TTC549 (cell line): ENCODE measurements at regions not wholly inside any gene's neighbourhood (a gene's known extent, or its start where the extent isn't known, plus 50 kb on each side); places are given as distances from the start of the nearest gene placed in this dataset.

ENCODE experiments used
- FAIRE-seq: peaks from 2 replicates; lab custom pipeline; 2012; peaks lifted over from hg19 to GRCh38; lab: Jason Lieb, UNC

DNA sequence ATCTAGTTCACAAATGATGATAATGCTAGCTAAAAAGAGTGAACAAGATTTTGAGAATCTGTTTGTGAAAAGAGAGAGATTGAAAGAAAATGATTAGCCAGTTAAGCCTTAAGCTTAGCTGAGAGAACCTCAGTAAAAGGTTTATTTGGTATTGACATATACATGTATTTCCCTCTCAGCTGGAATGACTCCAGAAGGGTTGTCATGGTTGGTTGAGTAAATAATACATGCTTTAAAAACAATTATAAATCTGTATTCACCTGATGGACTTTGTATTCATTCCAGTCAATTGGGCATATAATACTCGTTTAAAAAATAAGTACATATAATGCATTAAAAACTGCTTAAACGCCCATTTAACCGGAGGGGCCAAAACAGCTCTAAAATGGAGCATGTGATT lies 181.4 kb downstream of the GRB14 start:
- FAIRE-seq: no peak

DNA sequence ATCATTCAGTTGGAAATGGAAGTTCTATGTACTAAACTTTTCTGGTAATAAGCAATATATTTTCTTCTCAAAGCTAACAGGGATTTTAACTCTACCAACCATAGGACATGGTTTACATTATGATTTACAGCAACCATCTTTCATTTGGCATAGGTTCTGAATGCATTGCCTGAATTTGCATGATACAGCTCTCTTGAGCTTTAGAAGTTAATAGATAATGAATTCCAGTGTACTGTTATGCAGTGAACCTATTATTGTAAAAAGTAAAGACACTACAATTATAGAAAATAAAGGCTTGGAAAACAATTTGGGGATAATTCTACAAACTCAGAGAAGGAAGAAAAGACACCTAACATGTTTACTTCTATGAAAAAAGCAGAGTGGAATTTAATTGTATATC lies 182.0 kb downstream of the GRB14 start:
- no peak for FAIRE-seq

DNA sequence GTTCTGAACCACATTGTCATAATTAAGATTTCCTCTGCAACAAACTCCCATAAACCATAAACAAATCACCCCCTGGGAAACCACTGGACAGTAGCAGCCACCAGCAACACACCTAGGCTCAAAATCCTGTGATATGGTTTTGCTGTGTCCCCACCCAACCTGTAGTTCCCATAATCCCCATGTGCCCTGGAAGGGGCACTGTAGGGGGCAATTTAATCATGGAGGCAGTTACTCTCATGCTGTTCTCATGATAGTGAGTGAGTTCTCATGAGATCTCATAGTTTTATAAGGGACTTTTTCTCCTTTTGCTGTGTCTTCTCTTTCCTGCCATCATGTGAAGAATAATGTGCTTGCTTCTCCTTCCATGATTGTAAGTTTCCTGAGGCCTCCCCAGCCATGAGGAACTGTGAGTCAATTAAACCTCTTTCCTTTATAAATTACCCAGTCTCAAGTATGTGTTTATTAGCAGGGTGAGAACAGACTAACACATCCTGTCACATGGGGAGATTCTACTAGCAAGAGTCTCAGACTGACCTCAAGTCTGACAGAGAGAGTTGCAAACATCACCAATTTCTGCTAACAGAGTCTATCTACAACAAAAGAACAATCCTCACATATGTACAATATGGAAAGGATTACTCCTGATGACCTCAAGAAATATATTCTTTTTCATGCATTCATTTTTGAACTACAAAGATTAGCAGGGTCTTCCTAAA lies 182.6 kb downstream of the GRB14 start:
- FAIRE-seq: no peak

DNA sequence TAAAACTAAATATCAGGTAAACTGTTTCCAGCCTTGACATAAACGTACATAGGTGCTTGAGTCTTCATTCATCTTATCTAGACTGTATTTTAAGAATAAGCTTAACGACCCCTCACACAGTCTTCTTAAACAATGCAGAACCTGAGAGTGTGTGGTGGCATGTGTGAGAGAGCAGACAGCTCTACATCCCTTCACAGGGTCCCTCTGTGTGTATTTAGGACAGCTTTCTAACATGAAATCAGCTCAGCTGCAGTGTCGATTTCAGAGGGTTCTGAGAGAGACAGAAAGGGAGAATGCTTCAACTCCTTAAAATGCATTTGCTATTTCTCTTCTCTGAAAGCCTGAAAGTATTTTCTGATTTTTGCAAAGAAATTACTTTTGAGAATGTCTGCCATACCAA lies 185.2 kb downstream of the GRB14 start:
- no peak for FAIRE-seq

DNA sequence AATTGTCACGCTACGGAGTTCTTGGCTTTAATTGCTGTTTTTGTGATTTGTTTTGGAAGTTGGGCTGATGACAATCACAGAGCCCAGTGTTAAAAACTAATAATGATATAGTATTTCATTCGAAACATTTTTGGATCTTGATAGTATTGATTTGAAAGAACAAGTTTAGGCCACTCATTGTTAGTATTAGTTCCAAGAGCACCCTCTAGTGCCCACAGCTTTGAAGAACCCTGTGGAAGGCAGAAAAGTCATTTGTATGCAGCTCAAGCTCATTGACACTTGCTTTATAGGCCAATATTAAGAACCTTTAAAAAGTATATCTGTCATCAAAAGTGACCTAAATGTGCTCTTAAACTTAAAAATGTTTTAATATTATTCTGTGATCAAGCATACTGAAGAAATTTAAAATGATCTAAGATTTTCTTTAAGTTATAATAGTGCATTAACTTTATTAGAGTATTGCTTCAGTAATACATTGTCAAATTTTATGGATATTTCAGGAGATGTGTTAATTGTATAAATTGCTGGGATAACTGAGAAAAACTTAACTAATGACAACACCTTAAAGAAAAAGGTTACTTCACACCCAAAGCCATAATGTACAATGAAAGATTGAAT lies 191.0 kb downstream of the GRB14 start:
- peak; percentile 80 for FAIRE-seq

DNA sequence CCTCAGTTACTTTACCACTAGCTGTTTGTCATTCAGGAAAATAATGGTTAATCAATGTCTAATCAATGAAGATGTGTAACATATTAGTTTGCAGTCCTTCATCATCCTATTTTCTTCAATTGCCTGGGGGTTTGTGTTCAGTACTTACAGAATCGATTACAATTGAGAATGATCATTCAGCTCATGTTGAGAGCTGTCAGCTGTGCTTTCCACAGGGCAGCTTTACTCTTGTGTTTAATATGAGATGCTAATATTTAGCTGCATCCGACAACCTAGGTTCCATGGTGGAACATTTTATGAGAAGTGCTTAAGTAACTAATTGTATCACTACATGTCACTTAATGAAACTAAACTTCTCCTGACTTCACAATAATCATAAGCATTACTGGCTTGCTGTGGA lies 191.9 kb downstream of the GRB14 start:
- no peak for FAIRE-seq

DNA sequence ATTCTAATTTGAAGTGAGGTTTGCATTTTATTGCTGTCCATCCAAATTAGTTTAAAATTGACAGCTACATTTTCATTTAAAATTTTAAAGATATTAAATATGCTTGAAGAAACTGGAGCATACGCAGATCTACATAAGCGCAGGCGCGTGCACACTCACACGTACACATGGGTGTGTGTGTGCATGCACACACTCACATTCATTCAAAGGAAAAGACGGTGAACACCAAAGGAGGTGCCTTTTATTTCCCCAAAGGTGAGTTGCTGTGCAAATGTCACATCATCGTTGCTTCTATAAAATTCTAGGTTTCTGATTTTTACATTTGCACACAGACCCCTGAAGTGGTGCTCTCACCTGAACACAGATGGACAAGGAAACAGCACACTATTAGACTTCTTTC lies 194.2 kb downstream of the GRB14 start:
- no peak for FAIRE-seq

DNA sequence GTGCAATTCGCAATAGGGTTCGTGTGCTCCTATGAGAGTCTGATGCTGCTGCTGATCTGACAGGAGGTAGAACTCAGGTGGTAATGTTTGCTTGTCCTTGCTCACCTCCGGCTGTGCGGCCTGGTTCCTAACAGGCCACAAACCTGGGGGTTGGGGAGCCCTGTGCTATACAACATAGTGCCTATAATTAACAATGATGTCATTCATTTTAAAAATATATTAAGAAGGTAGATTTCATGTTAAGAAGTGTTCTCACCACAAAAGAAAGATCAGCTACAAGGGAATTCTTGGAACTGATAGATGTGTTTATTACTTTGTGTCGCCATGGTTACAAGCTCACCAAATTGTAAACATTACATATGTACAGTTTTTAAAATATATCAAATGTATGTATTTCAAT lies 200.5 kb downstream of the GRB14 start:
- no peak for FAIRE-seq

DNA sequence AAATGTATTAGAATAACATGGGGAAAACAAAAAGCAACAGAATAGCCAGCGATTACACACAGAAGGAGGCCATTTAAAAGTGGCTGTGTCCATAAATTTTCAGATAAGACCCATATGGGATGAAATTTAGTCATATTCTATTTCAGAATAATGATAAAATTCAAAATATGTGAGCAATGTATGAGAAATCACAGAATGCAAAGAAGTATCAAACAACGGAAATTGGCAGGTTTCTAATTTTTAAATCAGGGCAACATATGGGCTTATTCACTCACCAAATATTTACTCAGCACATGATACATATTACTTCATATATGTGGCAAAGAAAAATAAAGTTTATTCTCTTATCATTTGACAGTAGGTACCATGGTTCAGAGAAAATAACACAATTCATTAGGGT lies 208.5 kb downstream of the GRB14 start:
- no peak for FAIRE-seq

DNA sequence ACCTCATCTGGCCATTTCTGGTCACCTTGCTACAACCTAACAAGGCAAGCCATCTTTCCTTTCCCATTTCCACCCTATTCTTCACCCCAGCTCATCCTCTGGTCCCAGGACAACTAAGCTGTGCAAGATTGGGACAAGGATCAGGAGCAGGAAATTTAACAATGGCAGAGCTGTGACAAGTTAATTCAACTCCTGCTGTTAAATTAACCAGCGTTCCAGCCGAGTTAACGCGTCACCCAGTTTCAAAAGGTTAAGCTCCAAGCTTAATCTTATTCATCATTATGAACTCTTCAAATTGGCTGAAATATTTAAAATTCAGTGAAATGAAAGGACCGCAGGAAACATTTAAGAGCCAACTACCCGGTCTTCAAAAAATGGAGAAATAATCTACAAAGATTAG lies 231.9 kb downstream of the GRB14 start:
- FAIRE-seq: no peak

DNA sequence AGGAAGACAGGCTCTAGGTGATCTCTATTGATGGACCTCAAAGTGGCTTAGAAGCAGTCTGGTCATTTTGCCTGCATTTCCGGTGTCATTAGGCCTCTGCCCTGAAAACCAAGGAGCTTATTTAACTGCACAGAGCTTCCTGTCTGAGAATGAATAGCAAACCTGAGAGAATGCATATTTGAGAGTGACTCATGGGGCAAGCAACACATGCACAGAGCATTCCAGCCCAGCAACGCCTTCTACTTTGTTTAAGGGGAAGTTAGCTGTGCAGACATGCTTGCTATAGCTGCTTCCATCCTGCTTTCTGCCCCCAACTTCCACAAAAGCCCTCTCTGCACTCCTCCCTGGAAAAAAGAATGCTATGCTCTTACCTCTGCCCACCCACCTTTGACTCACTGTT lies 232.8 kb downstream of the GRB14 start:
- no peak for FAIRE-seq

DNA sequence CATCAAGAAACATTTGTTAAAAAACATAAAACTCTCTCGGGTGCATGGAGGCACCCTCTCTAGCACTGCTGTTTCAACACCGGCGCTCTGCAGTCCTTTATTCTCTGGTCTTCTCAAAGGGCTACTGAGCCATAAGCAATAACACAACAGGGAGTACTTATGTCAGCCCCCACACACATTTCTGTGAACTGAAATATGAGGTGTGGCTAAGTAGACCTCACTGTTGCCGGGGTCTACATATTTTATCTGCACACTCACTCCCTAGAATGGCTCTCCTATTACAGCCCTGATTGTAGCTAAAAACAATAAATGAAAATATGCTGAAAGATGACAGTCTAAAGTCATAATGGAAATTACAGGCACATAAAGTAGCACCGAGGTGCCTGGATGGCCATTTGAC lies 235.1 kb downstream of the GRB14 start:
- FAIRE-seq: no peak

DNA sequence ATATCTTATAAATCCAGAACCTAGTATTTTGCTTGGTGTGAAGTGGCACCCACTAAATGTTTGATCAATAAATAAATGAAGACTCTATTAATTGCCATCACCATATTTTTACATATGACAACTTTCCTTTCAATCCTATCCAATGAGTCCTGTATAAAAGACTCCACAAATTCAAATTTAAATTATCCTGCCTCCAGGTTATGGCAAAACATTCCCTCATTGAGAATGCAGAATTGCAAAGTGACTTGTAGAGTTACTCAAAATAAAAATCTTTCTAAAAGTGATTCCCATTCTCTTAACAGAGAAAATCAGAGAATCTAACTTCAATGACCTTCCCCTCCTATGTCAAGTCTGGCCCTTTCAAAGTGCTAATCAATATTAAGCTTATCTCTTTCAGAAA lies 236.8 kb downstream of the GRB14 start:
- no peak for FAIRE-seq

DNA sequence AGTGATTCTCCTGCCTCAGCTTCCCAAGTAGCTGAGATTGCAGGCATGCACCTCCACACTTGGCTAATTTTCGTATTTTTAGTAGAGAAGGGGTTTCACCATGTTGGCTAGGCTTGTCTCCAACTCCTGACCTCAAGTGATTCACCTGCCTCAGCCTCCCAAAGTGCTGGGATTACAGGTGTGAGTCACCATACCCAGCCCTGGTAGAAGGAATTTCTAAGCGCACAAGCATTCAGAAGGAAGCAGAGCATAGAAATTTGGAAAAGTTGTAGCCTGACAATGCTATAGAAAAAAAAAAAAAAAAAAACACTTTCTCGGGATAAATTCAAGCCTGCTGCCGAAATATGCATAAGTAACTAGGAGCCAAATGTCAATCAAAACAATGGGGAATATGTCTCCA lies 249.4 kb downstream of the GRB14 start:
- no peak for FAIRE-seq

DNA sequence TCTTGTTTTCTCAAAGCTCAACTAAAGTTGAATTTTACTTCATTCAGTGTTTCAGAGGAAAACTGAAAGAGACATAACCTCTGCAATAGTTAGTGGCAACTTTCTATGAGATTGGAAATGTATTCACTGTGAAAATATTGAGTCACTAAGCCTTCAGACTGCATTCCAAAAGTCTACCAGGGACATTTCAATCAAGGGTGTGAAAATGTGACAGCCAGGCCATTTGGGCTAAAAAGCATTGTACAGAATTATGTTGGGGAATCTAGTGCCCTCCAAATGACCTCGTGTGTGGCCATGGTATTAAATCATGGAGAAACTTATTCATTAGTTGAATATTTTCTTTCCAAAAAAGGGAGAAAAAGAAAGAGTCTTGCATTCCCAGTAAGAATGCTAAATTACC lies 251.9 kb downstream of the GRB14 start:
- no peak for FAIRE-seq

DNA sequence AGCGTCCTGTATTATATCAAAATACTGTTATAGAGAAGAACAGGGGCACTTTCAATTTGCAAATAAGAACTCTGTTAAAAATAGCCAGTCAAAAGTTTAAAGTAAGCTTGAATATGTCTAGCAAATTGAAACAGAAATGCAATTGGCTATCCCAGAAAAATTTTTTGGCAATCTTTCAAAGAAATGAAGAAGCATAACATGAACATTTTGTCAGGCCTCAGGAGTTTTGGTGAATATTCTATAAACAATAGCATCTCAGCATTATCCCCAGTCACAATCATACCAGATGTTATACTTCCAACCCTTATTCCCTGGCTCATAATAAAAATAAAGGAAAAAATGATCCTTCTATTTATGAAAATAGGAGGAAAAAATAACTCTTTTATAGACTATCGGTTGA lies 252.4 kb downstream of the GRB14 start:
- FAIRE-seq: no peak

DNA sequence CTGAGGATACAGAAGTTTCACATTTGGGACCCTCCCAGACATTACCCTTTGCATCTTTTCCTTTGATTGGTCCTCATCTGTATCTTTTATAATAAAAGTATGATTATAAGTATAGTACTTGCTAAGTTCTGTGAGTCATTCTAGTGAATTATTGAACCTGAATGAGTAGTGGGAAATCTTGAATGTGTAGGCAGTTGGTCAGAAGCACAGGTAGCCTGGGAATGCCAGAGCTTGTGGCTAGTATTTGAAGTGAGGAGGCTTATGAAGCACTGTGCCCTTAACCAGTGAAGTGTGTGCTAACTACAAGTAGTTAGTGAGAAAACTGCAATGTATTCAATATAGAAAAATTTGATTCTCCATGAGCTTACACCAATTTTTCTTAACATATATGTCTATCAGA lies 257.6 kb downstream of the GRB14 start:
- no peak for FAIRE-seq

DNA sequence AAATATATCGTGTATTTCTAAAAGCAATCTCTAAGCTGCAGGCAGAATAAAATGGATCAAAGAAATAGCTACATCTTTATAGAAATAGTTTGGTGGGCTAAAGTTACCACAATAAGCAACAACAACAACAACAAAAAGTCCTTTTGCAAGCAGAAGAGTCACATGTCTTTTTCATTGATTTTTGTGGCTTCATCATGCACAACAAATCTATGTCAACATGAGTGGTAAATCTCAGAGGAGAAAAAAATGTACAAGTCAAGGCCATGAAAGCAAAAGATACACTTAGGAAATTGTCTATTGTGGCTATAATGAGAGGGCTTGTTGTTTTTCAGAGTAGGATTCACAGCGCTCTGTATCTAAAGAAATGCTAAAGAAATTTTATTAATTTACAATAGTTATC lies 269.7 kb downstream of the GRB14 start:
- no peak for FAIRE-seq

DNA sequence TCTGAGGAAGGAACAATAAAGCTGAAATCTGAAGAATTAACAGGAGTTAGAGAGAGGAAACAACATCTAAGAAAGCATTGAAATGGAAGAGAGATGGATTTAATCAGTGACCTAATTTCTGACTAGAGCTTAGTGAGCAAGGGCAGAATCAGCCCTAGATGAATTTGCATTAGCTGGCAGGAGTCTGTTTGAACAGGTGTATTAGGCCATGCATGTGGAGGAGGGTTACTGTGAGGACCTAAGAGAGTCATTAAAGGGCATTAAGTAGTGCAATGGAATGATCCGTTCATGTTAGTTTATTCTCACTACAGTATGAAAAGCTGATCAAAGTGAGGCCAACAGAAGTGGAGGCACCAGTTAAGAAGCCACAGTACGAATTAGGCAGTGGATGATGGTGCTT lies 285.3 kb downstream of the GRB14 start:
- FAIRE-seq: no peak

DNA sequence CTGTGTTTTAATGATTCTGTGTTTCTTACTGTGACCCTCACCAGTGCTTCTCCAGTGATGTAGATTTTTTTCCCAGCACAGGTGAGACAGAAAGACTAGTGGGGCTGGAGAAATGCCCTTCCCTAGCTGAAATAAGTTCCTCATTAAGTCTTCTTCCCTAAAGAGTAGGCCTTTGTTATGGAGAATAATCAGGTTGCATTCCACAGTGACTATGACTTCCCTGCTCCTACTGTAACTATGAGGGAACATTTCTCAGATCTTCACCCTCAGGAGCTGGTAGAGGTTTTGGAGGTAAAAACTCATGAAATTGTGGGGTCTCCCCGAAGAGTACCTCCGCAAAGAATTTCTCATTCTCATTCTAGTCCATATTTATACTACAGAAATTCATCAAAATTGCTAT lies 286.2 kb downstream of the GRB14 start:
- no peak for FAIRE-seq

DNA sequence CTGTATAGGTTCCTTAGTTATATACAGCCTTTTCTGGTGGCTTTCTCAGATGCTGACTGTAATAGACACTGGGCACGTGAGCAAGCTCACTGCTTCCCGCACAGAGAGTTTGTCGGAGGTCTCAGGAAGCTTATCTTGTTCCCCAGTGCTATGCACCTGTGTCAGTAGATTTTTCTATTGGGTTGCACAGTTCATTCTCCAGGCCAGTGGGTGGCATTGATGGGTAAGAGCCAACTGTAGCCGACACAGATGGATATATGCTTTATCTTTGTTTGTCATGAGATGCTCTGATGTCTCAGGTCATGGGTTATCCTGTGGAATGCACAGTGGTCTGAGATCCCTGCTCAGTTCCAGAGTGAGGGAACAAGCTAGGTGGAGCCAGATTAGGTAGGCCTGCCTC lies 293.0 kb downstream of the GRB14 start:
- FAIRE-seq: no peak

DNA sequence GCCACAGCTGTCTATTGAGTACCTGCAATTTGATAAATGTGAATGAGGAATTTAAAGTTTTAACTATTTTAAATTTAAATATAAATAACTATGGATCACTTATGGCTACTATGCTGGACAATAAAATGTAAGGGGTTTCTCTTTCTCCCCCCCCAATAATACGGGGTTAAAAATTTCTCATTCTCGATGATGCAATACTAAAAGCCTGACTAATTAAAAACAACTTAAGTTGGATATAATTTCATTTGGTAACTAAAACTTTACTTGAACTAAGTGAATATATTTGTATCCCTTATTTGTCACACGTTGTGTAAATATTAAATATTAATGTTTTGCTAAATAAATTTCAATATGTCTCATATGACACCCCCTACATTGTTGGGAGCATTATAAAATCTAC lies 297.3 kb downstream of the GRB14 start:
- no peak for FAIRE-seq

DNA sequence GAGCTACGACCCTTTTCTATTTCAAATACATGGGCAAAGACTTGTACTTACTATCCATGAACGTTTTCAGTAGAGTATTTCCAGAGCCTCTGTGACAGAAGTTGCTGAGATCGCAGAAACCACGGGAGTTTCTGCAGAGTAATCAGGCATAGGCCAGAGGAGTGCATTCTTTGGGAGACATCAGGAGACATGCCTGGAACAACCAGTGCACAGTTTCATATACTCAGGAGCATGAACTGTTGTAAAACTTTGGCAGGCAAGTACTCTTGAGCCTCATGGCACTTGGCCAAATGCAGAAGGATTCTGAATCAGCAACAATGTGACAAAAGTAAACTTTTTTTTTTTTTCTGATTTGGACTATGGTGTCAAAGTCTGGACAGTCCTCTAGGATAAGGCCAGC lies 307.1 kb downstream of the GRB14 start:
- no peak for FAIRE-seq

DNA sequence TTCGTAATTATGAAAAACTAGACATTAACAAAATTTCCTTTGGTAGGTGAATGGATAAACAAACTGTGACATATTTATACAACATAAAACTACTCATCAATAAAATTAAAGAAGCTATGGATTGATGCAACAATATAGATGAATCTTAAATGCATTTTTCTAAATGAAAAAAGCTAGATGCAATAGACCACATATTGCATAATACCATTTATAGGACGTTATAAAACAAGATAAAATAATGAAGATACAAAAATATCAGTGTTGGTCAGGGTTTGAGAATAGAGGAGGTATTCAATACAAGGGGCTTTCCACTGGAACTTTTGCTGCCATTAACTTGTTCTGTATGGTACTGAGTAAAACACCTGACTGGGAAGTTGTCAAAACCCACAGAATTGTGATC lies 314.4 kb downstream of the GRB14 start:
- FAIRE-seq: no peak

DNA sequence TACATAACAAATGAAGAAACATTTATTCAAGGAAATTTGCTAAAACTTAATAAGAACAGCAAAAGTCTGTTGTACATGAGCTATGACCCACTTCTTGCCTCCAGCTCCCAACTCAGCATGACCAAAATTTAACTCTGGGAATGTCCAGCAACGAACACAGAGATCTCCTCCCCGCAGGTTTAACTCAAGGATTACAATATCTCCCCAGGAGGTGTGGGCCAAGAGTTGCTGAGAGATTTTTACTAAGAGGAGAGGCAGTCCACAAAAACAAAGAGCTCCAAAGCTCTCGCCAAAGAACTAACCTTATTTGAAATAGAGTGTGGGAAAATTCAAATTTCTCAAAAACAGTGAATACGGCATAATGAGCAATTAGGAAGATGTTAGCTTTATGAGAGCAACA lies 318.5 kb downstream of the GRB14 start:
- no peak for FAIRE-seq
